Upper lobe of left lung (tissue), 4 donors: ENCODE measurements at regions not wholly inside any gene's neighbourhood (a gene's known extent, or its start where the extent isn't known, plus 50 kb on each side); places are given as distances from the start of the nearest gene placed in this dataset.

Source experiments
- CTCF ChIP-seq, 6 experiments: fragments of 450-650 bp in 4 of 6; fragments of 200-600 bp in 2 of 6; sonication (generic) in 2 of 6; IDR thresholded peaks; one replicate each; pipeline ENCODE4 v1.5.1; 2016 to 2019; ENCODE audit warnings: antibody characterized with exemption in 6 of 6
- EP300 ChIP-seq, 4 donors: sonication (generic); formaldehyde crosslinking; IDR thresholded peaks; one replicate each; pipeline ENCODE4 v1.5.1; 2017; ENCODE audit warnings: antibody characterized with exemption in 4 of 4, control low read depth in 2 of 4
- POLR2A ChIP-seq, 4 donors: fragments of 450-650 bp; IDR thresholded peaks; one replicate each; pipeline ENCODE4 v1.5.1; 2016 to 2017; ENCODE audit warnings: antibody characterized with exemption in 4 of 4, mild to moderate bottlenecking in 2 of 4
- POLR2AphosphoS5 ChIP-seq, 2 donors: sonication (generic); formaldehyde crosslinking; IDR thresholded peaks; one replicate each; pipeline ENCODE4 v1.5.1; 2017; ENCODE audit warnings: antibody characterized with exemption in 2 of 2

DNA sequence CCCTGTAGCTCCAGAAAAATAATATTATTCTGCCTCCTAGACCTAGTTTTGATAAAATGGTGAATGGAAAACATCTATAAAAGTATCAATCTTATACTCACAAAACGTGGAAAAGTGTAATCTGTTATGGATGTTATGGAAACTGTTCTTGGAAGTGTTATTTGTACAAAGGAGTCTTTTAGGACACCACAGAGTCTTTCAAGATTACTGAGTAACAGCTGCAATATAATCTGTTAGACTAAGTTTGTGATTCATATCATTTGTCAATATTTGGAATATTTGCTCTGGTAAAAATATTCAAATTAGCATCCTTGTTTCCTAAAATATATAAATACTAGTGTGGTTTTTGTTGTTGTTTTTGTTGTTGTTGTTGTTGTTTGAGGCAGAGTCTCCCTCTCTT lies 87.9 kb downstream of the RAD51AP2 start:
- no peak for TF ChIP-seq CTCF (IDR thresholded peaks at IDR 0.05)
- TF ChIP-seq POLR2A (IDR thresholded peaks at IDR 0.05): no peak
- TF ChIP-seq POLR2AphosphoS5 (IDR thresholded peaks at IDR 0.05): no peak
- TF ChIP-seq EP300 (IDR thresholded peaks at IDR 0.05): no peak
